Cerebellar nuclear complex (tissue), 1 donor: ENCODE measurements at regions not wholly inside any gene's neighbourhood (a gene's known extent, or its start where the extent isn't known, plus 50 kb on each side); places are given as distances from the start of the nearest gene placed in this dataset.

Experiments
- DNase-seq, 2 experiments: peaks; one replicate each; lab custom pipeline; 2025; lab: John Stamatoyannopoulos, UW

DNA sequence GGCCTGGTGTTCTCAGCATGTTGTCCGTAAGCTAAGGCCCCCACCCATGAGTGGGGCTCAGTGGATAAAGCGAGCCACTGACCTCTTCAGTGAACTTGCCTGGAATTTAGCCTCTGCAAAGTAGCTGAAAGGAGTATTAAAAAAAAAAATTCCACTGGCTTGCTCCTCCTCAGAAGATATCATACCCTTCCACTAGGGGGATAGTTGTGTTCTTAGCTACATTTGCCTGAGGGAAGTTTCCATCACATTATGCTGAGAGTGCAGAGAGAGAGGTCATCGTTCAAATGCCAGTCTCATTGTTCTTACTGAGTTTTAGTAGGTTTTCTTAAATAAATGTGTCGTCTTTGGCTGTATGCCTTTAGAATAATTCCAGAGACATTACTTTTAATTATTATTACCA is 879.7 kb downstream of the JRKL start:
- DNase-seq = no peak

DNA sequence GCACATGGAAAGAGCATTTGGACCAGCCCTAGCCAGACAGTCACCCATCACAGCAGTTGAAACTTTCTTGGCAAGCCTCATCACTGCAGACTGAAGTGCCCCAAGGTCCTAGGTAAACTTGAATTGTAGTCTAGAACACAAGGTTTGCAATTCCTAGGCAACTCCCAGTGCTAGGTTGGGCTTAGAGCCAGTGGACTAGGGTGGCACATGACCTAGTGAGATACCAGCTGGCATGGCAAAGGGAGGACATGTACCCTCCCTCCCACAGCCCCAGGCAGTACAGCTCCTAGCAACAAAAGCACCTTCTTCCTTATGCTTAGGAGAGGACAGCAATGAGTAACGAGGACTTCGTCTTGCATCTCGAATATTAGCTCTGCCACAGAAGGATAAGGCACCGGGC is 889.5 kb downstream of the JRKL start:
- DNase-seq = no peak

DNA sequence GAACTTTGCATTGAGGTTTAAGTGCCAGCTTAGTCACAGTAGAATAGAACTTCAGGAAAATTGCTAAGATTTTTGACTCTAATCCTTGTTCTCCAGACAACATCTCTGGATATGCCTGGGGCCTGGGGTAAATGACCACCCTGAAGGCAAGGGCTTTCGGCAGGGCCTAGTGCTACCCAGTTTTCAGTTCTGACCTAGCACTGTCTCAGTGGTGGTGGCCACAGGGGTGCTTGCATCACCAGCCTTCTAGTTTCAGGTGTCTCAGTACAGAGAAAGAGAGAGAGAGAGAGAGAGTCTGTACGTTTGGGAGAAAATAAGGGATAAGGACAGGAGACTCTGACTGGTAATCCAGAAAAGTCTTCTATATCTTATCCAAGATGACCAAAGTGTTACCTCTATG is 890.5 kb downstream of the JRKL start:
- no peak for DNase-seq

DNA sequence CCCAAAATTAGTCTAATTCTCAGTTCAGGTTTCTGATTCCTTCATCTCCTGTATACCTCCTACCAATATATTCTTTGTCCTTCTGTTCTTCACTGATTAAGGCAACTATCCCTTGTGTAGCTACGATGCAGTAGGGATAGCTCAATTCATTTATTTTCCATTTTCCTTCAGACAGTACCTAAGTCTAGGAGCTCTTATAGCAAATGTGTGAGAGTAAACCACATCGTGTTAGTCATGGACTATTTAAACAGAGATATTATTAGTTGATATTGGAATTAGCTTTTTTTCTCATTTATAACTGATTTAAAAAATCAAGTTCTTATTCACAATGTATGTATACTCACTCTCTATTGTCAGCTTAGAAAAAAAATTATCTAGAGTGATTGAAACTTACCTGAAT is 900.0 kb downstream of the JRKL start:
- no peak for DNase-seq

DNA sequence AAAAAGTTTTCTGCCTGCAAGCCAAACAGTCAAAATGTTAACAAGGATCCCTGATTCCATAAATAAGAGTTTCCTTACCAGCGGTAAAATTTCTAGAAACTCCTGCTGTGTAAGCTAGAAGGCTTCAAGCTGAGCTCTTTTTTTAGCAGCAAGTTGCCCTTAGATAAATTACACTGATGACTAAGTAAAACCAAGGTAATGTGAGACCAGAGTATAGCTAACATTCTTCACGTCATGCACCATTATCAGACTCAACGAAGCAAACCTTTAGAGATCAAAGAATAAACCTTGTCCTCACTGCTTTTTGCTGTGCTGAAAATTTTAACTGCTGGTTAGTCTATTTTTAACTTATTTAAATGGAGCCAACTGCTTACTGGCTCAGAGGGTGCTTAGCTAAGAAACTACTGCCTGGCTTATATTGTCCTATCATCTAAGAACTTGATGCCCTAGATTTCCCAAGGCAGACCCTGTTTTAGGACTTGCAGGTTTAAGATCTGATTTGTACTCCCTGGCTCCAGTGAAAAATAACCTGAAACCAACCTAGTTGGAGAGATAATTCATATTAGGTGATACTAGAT is 900.7 kb downstream of the JRKL start:
- no peak for DNase-seq

DNA sequence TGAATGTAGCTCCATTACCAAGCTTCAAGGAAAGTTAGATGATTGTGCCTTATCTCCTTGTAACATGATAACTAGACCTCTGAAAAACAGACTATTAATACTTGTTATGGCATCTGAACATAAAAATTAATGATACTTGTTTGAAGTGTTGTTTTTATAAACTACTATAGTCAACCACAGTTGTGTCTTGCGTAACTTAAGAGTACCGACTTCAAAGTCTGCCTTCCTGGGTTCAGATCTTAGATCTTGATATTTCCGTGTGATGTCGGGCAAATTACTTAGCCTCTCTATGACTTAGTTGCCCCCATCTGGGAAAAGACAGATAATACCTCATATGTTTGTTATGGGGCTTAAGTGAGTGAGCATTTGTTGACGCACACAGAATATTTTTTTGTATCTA is 906.5 kb downstream of the JRKL start:
- DNase-seq = no peak

DNA sequence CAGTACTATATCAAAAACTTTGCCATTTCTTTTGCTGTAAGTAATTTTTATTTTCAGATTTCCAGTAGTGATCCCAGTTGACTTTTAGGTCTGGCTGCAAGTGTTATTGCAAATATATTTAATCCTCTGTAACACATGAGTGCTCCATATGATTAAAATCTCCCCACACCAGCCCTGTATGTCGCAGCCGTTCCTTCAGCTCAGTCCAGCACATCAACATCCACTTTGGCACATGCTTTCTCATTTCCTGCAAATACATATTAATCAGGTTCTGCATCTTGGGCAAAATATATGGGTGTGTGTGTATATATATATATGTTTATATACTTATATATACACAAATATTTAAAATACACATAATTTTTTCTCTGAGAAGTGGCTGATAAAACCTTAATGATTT is 919.5 kb downstream of the JRKL start:
- DNase-seq = no peak

DNA sequence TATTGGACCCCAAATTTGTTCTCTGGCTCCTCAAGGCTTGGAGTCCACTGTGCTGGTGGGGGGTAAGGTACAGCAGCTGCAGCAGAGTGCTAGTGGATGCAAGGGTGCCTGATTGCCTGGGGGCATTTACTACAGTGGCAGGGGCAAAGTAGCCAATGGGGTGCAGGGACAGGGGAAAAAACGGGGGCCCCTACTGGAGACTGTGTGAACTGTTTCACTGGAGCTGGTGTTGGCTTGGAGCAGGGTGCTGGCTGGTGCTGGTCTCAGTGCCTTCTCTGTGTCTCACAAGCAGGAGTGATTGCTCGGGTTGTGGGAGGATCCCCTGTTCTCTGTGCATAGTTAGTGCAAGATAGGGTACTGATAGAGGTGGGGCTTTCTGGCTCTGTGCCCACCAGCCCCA is 935.9 kb downstream of the JRKL start:
- DNase-seq = no peak

DNA sequence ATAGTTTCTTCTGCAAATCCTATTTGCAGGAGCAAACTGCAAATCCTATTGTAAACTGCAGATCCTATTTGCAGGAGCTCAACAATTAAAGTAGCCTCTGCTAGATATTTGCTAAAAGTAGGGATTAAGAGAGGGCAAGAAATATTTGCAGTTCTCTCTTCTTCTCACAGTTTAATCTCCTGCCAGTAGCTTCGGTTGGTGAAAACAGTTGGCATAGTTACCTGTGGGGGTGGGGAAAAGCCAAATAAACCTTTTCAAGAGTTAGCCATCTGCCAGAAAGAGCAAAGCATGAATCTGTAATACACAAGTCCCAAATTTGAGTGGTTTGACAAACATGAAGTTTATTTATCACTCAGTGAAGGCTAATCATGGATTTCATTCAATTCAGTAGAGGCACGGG is 942.5 kb downstream of the JRKL start:
- no peak for DNase-seq

DNA sequence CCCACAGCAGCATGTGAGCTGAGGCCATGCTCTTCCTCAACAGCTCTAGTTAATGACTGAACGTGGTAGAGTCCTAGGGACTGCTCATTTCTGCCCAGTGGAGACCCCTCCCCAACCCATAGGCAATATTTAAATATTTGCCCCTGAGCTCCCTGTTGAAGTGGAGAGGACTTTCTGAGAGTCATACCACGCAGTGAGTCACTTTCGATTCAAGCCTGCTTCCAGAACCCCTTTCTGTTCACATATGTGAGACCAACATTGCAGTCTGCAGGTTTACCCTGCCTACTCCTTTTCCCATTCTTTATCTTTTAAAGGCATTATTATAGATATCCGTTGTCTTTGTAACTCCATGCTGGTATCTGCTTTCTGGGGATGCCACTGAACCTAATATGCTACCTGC is 946.3 kb downstream of the JRKL start:
- DNase-seq = no peak

DNA sequence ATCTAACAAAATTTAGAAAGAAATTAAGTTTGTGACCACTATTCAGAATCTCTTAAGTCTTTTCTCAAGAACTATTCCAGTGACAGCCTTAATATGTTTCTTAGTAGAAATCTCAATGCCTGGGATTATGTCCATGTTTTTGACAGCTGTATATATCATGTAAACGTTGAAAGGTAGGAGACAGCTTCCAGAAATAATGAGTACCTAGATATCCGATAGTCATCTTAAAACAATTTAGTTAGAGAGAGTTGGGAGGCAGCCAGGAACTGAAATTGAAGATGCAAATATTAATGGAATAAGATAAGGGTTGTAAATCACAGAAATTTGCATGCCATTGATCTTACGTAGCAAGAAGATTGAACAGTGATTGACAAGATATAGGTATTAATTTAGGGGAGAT is 955.2 kb downstream of the JRKL start:
- no peak for DNase-seq

DNA sequence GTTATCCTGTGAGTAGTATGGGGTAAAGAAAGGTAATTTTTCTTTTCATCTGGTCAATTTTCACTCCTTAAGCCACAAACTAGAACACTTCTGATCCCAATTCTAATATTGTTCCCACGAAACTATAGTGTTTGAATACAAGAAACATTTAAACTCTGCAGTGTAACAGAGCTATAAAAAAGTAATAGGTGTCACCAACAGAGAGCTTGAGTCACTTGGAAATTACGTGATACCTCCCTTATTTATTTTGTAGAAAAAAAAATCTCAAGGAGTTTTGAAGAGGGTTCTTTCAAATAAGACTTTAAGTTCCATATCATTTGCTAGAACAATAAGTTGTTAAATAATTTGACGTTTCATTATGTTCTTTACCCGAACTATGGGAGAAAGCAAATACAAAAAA is 959.4 kb downstream of the JRKL start:
- DNase-seq = no peak

DNA sequence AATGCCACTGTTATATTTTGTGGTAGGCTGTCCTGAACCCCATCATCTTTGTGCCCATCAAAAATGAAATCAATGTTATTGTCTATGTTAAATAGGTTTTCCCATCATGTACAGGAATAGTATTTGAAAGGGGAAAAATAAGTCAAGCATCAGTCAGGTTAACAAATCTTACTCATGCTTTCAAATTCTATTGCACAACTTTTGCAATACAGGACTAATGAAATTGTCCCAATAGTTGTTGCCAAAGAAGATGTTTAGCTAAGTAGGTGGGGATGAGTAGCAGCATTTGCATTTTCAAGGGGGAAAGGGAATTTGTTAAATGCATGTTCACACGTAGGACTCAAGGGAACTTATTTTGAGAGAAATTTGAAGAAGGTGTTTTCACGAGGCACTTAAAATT is 962.1 kb downstream of the JRKL start:
- no peak for DNase-seq

DNA sequence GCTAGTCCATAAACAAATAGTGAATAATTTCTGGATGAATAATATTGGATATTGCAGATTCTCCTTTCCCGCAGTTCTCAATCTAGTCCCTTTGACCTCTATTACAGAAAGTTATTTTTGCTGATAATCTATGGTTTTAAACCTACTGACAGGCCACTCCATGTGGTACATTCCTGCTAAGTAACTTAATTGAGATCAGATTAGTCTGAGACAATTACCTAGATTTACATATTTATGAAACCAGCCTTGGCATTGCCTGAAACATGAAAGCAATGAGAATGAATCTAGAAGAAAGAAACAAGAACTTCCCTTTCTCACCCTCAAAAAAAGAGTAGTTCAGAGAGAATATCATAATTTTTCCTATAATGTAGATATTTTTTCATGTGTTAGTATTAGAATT is 964.2 kb downstream of the JRKL start:
- DNase-seq = no peak

DNA sequence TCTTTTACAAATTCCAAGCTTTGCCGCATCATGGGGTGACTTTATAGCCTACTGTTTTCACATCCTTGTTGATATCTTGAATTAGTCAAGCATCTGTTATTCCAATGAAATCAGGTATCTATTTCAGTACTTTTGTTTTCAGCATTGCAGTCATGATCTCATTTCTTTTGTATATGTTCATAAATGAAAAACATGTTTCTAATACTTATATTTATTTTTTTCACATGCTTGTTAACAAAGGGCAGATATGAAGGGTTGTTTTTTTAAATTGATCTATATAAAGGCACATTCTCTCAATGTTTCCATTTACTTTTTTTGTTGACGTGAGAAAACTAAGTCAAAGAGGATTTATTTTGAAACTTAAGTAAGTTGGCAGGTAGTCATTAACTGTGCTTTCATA is 964.8 kb downstream of the JRKL start:
- DNase-seq = no peak

DNA sequence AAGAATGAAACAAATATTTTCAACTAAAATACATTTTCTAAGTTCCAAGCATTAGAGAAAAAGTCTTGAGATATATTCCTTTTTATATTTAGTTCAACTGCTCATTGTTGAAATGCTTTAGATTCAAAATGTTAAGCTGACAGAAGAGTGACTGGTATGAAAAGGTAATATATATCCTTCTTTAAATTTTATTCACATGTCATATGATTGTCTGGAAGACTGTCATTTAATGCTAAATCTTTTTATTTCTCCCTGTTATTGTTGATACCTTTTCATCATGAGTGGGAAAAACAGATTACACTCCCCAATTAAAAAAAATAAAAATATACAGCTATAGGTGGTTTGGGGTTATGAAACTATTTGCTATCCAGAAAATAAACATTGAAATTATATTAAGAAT is 965.4 kb downstream of the JRKL start:
- DNase-seq = no peak

DNA sequence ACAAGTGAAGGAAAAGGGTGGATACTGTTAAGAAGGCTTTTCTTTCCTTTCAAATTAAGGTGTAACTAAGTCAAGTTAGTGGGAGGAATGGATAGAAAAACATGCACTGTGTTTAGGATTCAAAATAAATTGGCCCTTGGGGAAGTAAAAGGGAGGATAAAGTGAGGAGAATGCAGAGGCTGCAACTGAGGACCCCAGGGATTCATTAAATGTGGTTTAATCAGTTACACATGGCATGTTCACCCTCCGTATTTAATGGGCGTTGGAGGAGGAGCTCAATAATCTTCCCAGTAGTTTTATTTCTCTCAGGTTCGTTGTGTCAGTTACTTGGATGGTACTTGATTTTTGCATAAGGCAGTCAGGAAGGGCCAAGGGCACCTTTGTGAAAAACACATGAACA is 966.3 kb downstream of the JRKL start:
- DNase-seq = no peak

DNA sequence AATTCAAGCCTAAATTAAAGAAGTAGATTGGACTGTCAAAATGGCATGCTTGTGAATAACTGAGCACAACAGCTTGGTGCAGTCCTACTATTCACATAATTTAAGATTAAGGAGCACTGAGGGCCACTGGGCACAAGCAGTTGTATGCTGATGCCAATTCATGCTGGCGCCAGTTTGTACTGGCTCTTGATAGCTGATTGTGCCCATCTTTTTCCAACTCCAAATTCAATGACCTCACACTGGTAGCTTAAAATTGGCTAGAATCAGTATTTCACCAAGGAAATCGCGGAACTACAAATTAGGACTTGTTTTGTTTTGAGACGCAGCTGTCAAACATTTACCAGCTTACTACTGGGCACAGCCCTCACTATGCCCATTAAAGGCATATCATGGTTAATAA is 969.2 kb downstream of the JRKL start:
- DNase-seq = no peak

DNA sequence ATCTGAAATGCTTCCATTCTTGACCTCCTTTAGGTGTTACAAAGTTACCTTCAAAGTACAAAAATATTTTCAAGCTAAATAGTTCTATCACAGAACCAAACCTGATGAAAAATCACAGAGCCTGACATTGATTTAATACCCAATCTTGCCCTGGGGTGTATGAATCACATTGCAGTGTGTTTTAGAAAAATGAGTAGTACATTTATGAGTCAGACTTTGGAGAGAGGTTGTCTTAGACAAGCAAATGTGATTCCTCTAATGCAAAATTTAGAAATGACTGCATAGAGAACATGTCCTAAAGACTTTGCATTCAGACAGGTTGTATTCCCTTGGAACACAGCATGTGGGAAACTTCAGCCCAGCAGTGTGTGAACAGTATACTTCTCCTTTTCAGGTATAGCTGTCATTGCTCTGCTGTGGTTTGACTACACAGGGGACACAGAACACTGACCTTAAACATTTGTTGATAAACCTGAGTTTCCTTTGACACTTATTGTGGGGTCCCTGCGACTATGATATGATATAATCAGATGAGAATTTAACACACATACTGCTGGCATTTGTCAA is 972.1 kb downstream of the JRKL start:
- no peak for DNase-seq

DNA sequence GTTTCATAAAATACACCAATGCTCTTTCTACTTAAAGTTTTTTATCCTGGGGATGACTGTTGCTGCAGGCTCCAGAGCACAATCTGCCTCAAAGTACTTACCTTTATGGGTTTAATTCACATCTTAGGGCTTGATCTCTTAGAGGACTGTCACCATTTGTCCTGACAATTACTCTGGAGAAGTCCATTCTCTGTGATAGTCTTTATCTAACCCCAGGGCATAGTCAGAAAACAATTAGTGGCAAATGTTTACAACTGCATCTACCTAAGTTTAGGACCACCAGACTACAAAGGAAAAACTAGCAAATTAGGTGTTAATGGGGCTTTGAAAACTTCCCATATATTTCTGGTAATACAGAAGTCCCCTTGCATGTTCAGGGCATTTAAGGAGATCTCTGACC is 973.5 kb downstream of the JRKL start:
- DNase-seq = no peak

DNA sequence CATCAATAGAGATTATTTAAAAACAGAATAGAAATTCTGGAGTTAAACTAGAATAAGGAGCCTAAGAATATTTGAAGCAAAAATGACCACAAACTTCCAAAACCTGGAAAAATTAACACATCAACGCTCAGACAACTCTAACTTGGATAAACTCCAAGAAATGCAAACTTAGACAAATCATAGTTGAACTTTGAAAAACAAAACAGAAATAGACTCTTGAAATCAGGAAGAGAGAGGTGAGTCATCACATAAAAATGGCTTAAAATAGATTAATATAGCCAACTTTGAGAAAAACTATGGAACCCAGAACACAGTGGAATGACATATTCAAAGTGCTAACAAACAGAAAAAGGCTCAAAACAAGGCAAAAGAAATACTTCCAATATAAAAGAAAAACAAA is 974.2 kb downstream of the JRKL start:
- no peak for DNase-seq

DNA sequence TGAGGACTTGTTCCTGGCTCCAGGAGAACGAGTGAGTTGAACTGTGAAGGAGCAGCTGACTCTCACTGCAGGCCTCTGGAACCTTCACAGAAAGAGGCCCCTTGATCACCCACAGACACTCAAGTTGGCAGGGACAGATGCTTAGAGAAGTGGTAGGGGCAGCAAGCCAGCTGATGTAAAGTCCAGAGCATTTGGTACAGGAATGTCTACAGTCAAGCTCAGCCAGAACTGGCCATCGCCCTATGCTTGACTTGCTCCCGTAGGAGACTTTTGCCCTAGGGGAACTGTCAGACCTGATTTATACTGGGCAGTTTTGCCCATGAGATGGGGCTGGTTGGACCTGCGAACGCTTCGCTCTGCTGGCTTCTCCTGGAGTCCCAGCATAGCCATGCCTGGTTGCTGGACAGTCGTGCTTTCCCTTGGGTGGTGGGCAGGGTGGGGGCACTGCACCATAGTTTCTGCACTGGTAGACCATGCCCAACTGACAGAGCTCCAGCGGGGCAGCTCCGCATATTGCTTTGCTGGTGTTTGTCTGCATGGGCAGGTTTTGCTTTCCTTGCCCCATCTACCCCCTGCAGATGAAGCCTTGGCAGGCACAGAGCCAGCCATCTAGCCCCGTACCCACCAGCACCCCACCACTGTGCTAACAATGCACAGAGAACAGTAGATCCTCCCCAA is 977.7 kb downstream of the JRKL start:
- no peak for DNase-seq

DNA sequence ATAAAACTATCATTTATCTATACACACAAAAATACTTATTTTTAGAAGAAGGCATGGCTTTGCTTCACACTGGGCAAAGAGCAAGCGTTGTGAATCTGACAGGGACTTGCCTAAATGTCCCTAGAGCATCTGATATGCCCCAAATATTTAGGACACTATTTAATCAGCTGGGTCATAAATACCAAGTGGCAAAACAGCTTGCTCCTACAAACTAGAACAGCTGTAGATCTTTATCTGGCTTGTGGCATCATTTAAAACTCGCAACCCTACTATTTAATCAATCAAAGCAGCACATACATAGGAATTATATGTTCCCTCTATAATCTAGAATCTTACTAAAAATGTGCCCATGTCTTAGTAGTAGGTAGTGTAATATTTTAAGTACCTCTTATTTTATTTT is 999.5 kb downstream of the JRKL start:
- no peak for DNase-seq

DNA sequence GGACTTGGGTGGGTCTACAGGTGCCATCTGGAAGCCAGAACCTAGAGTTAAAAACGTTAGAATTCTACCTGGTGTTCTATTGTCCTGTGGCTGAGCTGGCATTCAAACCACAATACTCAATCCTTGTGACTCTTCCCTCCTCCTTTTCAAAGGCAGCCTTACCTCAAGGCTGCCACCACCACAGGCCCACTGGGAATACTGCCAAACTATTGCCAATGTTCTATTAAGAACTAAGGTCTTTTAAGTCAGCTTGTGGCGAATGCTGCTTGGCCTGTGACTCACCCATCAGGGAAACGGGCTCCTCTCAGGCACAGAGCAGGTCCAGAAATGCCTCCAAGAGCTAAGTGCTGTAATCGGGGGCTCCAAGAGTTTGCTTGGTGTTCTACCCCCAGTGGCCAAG is 1008.4 kb downstream of the JRKL start:
- no peak for DNase-seq
